Loucy (cell line): ENCODE measurements at regions not wholly inside any gene's neighbourhood (a gene's known extent, or its start where the extent isn't known, plus 50 kb on each side); places are given as distances from the start of the nearest gene placed in this dataset.

ENCODE experiments used
- H2AFZ ChIP-seq: fragments of 200-600 bp; sonication (generic); 2 replicates; pipeline ENCODE4 v1.6.0; 2016; ENCODE audit warnings: antibody characterized with exemption, mild to moderate bottlenecking, low read length, moderate library complexity
- H3F3A ChIP-seq: fragments of 200-600 bp; 2 replicates; pipeline ENCODE4 v1.6.0; 2016; ENCODE audit warnings: antibody characterized with exemption, low read depth, mild to moderate bottlenecking
- H3K27me3 ChIP-seq: fragments of 200-600 bp; sonication (generic); 2 replicates; pipeline ENCODE4 v1.6.1; 2014; ENCODE audit warnings: low read length, mild to moderate bottlenecking; ENCODE audit not compliant: insufficient read depth, poor library complexity, severe bottlenecking
- H3K36me3 ChIP-seq: fragments of 200-600 bp; sonication (generic); 2 replicates; pipeline ENCODE4 v1.6.1; 2016; ENCODE audit warnings: low read length; ENCODE audit not compliant: insufficient read depth
- H3K4me1 ChIP-seq: fragments of 200-600 bp; sonication (generic); 2 replicates; pipeline ENCODE4 v1.5.1; 2014; ENCODE audit warnings: low read length, mild to moderate bottlenecking; ENCODE audit not compliant: insufficient read depth, poor library complexity, severe bottlenecking
- H3K4me2 ChIP-seq: fragments of 200-600 bp; sonication (generic); 2 replicates; pipeline ENCODE4 v1.6.0; 2014; ENCODE audit warnings: antibody characterized with exemption, low read length, low read depth, mild to moderate bottlenecking; ENCODE audit not compliant: poor library complexity, severe bottlenecking
- H3K4me3 ChIP-seq: fragments of 200-600 bp; sonication (generic); 2 replicates; pipeline ENCODE4 v1.5.1; 2014; ENCODE audit warnings: low read length, mild to moderate bottlenecking, mixed read lengths; ENCODE audit not compliant: poor library complexity, severe bottlenecking
- H3K79me2 ChIP-seq: fragments of 200-600 bp; sonication (generic); 2 replicates; pipeline ENCODE4 v1.6.1; 2014; ENCODE audit warnings: low read length; ENCODE audit not compliant: insufficient read depth
- H3K9ac ChIP-seq: fragments of 200-600 bp; sonication (generic); 2 replicates; pipeline ENCODE4 v1.6.0; 2014; ENCODE audit warnings: mild to moderate bottlenecking, low read depth, low read length, moderate library complexity; ENCODE audit not compliant: poor library complexity, severe bottlenecking
- H3K9me2 ChIP-seq: fragments of 200-600 bp; sonication (generic); replicated peaks from 2 replicates; pipeline ENCODE4 v1.6.1; 2016; ENCODE audit warnings: low read depth, low read length, mixed read lengths
- H3K9me3 ChIP-seq: fragments of 200-600 bp; sonication (generic); 2 replicates; pipeline ENCODE4 v1.6.1; 2014; ENCODE audit warnings: mild to moderate bottlenecking, antibody characterized with exemption, low read length, low read depth; ENCODE audit not compliant: insufficient read depth
- H4K20me1 ChIP-seq: fragments of 200-600 bp; sonication (generic); 2 replicates; pipeline ENCODE4 v1.6.0; 2014; ENCODE audit warnings: antibody characterized with exemption, low read length, mild to moderate bottlenecking; ENCODE audit not compliant: insufficient read depth, poor library complexity, severe bottlenecking
- EZH2phosphoT487 ChIP-seq: fragments of 200-600 bp; IDR thresholded peaks from 2 replicates; pipeline ENCODE4 v1.6.1; 2018; ENCODE audit warnings: antibody characterized with exemption, mild to moderate bottlenecking, moderate library complexity, borderline replicate concordance
- TF ChIP-seq, protein P1 (sequence below): fragments of 200-600 bp; sonication (generic); conservative IDR thresholded peaks from 2 replicates; pipeline ENCODE4 v1.5.1; 2014; ENCODE audit warnings: mild to moderate bottlenecking, antibody characterized with exemption, low read length

- Histone ChIP-seq H3K4me2 (no peak overlapping the region), H3K36me3 (no peaks in the 10 kb centered on the region), H3F3A (no peaks in the 10 kb centered on the region), H3K4me1 (no peaks in the 10 kb centered on the region), H3K27me3 (no peaks in the 10 kb centered on the region), H3K4me3 (no peak overlapping the region), H3K9ac (no peak overlapping the region), H4K20me1 (no peaks in the 10 kb centered on the region), H3K9me3 (no peaks in the 10 kb centered on the region), H2AFZ (no peak overlapping the region), H3K79me2 (no peaks in the 10 kb centered on the region), H3K9me2 (no peaks in the 10 kb centered on the region)
- TF ChIP-seq, protein P1, sequence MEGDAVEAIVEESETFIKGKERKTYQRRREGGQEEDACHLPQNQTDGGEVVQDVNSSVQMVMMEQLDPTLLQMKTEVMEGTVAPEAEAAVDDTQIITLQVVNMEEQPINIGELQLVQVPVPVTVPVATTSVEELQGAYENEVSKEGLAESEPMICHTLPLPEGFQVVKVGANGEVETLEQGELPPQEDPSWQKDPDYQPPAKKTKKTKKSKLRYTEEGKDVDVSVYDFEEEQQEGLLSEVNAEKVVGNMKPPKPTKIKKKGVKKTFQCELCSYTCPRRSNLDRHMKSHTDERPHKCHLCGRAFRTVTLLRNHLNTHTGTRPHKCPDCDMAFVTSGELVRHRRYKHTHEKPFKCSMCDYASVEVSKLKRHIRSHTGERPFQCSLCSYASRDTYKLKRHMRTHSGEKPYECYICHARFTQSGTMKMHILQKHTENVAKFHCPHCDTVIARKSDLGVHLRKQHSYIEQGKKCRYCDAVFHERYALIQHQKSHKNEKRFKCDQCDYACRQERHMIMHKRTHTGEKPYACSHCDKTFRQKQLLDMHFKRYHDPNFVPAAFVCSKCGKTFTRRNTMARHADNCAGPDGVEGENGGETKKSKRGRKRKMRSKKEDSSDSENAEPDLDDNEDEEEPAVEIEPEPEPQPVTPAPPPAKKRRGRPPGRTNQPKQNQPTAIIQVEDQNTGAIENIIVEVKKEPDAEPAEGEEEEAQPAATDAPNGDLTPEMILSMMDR = no peak
- TF ChIP-seq EZH2phosphoT487 = no peak
Observed at GRCh38 chr6:91279740-91280493, 693.0 kb upstream of the MAP3K7 start.

- no peak for TF ChIP-seq EZH2phosphoT487
- TF ChIP-seq, protein P1 = no peak
- Histone ChIP-seq H3K4me3 (no peak overlapping the region), H3K4me1 (no peaks in the 10 kb centered on the region), H3K9ac (no peak overlapping the region), H3F3A (no peaks in the 10 kb centered on the region), H3K36me3 (no peaks in the 10 kb centered on the region), H3K9me3 (no peaks in the 10 kb centered on the region), H3K27me3 (no peaks in the 10 kb centered on the region), H3K9me2 (no peaks in the 10 kb centered on the region), H2AFZ (no peak overlapping the region), H3K4me2 (no peak overlapping the region), H3K79me2 (no peaks in the 10 kb centered on the region), H4K20me1 (no peaks in the 10 kb centered on the region)
Observed at GRCh38 chr6:91278416-91278815, 691.5 kb upstream of the MAP3K7 start.

- Histone ChIP-seq H3K36me3 (no peaks in the 10 kb centered on the region), H3K27me3 (no peaks in the 10 kb centered on the region), H3K79me2 (no peaks in the 10 kb centered on the region), H3K4me2 (no peak overlapping the region), H2AFZ (no peak overlapping the region), H3K9ac (no peak overlapping the region), H3K4me3 (no peak overlapping the region), H4K20me1 (no peaks in the 10 kb centered on the region), H3F3A (no peaks in the 10 kb centered on the region), H3K9me2 (no peaks in the 10 kb centered on the region), H3K4me1 (no peaks in the 10 kb centered on the region), H3K9me3 (no peaks in the 10 kb centered on the region)
- TF ChIP-seq, protein P1 = peak; percentile 54
- TF ChIP-seq EZH2phosphoT487 = no peak
Observed at GRCh38 chr6:91276315-91276714, 689.4 kb upstream of the MAP3K7 start.
